ENCODE measurements at regions not wholly inside any gene's neighbourhood (a gene's known extent, or its start where the extent isn't known, plus 50 kb on each side); places are given as distances from the start of the nearest gene placed in this dataset.
"Not testable (repeated sequence)": the region's sequence is repeated elsewhere in the genome, so short reads cannot be mapped to it uniquely, and the experiment has no call there.

GRCh38 chr12:23285764-23286530 is 661.0 kb downstream of the ETNK1 start:
- DNase-seq = not testable (repeated sequence)

- DNase-seq = peak; percentile 58
Observed at GRCh38 chr12:23290627-23291330, 658.7 kb downstream of the SOX5 start.

GRCh38 chr12:23303220-23303619 is 646.2 kb downstream of the SOX5 start:
- no peak for DNase-seq

- no peak for DNase-seq
Observed at GRCh38 chr12:23303821-23304220, 645.6 kb downstream of the SOX5 start.

GRCh38 chr12:23333938-23334337 is 615.5 kb downstream of the SOX5 start:
- no peak for DNase-seq

- no peak for DNase-seq
Observed at GRCh38 chr12:23335593-23335992, 613.9 kb downstream of the SOX5 start.

GRCh38 chr12:23337213-23337612 is 612.3 kb downstream of the SOX5 start:
- DNase-seq = no peak

- DNase-seq = no peak
Observed at GRCh38 chr12:23340351-23340750, 609.1 kb downstream of the SOX5 start.

- DNase-seq = no peak
Observed at GRCh38 chr12:23342407-23342806, 607.1 kb downstream of the SOX5 start.

- DNase-seq = no peak
Observed at GRCh38 chr12:23349564-23349963, 599.9 kb downstream of the SOX5 start.

- DNase-seq = no peak
Observed at GRCh38 chr12:23350808-23351207, 598.7 kb downstream of the SOX5 start.

GRCh38 chr12:23352670-23353069 is 596.8 kb downstream of the SOX5 start:
- DNase-seq = no peak

GRCh38 chr12:23354800-23355199 is 594.7 kb downstream of the SOX5 start:
- DNase-seq = no peak

- no peak for DNase-seq
Observed at GRCh38 chr12:23356440-23356839, 593.0 kb downstream of the SOX5 start.

GRCh38 chr12:23356927-23357708 is 592.4 kb downstream of the SOX5 start:
- DNase-seq = no peak

- DNase-seq = no peak
Observed at GRCh38 chr12:23359975-23360701, 589.3 kb downstream of the SOX5 start.

- no peak for DNase-seq
Observed at GRCh38 chr12:23361971-23362370, 587.5 kb downstream of the SOX5 start.

GRCh38 chr12:23368590-23368989 is 580.9 kb downstream of the SOX5 start:
- no peak for DNase-seq

- no peak for DNase-seq
Observed at GRCh38 chr12:23375621-23376020, 573.8 kb downstream of the SOX5 start.

GRCh38 chr12:23376238-23376637 is 573.2 kb downstream of the SOX5 start:
- DNase-seq = no peak

- DNase-seq = no peak
Observed at GRCh38 chr12:23380419-23381100, 568.9 kb downstream of the SOX5 start.

- DNase-seq = not testable (repeated sequence)
Observed at GRCh38 chr12:23388898-23389297, 560.6 kb downstream of the SOX5 start.
